ENCODE measurements at regions not wholly inside any gene's neighbourhood (a gene's known extent, or its start where the extent isn't known, plus 50 kb on each side); places are given as distances from the start of the nearest gene placed in this dataset.
A peak's percentile ranks its signal among the peaks of the same experiment; 100 is the strongest.

- DNase-seq, result peak; percentile 6
Observed at GRCh38 chr1:232271991-232272589, 357.8 kb downstream of the SIPA1L2 start.

GRCh38 chr1:232271299-232271698 is 358.6 kb downstream of the SIPA1L2 start:
- DNase-seq, result no peak

- DNase-seq, result no peak
Observed at GRCh38 chr1:232269988-232270387, 359.9 kb downstream of the SIPA1L2 start.

- DNase-seq, result no peak
Observed at GRCh38 chr1:232267837-232268598, 361.9 kb downstream of the SIPA1L2 start.

- no peak for DNase-seq
Observed at GRCh38 chr1:232267092-232267836, 362.7 kb downstream of the SIPA1L2 start.

- DNase-seq, result no peak
Observed at GRCh38 chr1:232263452-232263851, 366.5 kb downstream of the SIPA1L2 start.

- DNase-seq, result no peak
Observed at GRCh38 chr1:232262991-232263390, 366.9 kb downstream of the SIPA1L2 start.

GRCh38 chr1:232260861-232261260 is 369.1 kb downstream of the SIPA1L2 start:
- no peak for DNase-seq

GRCh38 chr1:232260045-232260444 is 369.9 kb downstream of the SIPA1L2 start:
- no peak for DNase-seq

- DNase-seq, result no peak
Observed at GRCh38 chr1:232259333-232259732, 370.6 kb downstream of the SIPA1L2 start.

- DNase-seq, result no peak
Observed at GRCh38 chr1:232252546-232253118, 377.3 kb downstream of the SIPA1L2 start.

- DNase-seq, result no peak
Observed at GRCh38 chr1:232250838-232251237, 379.1 kb downstream of the SIPA1L2 start.

- no peak for DNase-seq
Observed at GRCh38 chr1:232249861-232250777, 379.8 kb downstream of the SIPA1L2 start.

- peak; percentile 12 for DNase-seq
Observed at GRCh38 chr1:232249339-232249738, 380.6 kb downstream of the SIPA1L2 start.

GRCh38 chr1:232248276-232248820 is 381.6 kb downstream of the SIPA1L2 start:
- no peak for DNase-seq

GRCh38 chr1:232247669-232248068 is 382.3 kb downstream of the SIPA1L2 start:
- DNase-seq, result no peak

GRCh38 chr1:232244426-232244825 is 385.5 kb downstream of the SIPA1L2 start:
- no peak for DNase-seq

- DNase-seq, result no peak
Observed at GRCh38 chr1:232239998-232240397, 389.9 kb downstream of the SIPA1L2 start.

GRCh38 chr1:232239522-232239921 is 390.4 kb downstream of the SIPA1L2 start:
- no peak for DNase-seq

GRCh38 chr1:232238009-232238408 is 391.9 kb downstream of the SIPA1L2 start:
- DNase-seq, result no peak

- no peak for DNase-seq
Observed at GRCh38 chr1:232227306-232227705, 402.6 kb downstream of the SIPA1L2 start.

GRCh38 chr1:232226197-232226712 is 403.7 kb downstream of the SIPA1L2 start:
- DNase-seq, result peak; percentile 3
